ENCODE measurements at regions not wholly inside any gene's neighbourhood (a gene's known extent, or its start where the extent isn't known, plus 50 kb on each side); places are given as distances from the start of the nearest gene placed in this dataset.

- Histone ChIP-seq H3K9me3 (ENCODE audit: control insufficient read depth in 1 of 2, insufficient read depth in 1 of 2, low read depth in 1 of 2, low read length in 2 of 2) (no peaks in the 10 kb centered on the region), H3K79me2 (ENCODE audit: insufficient read depth, low read length) (no peaks in the 10 kb centered on the region), H3K27me3 (ENCODE audit: insufficient read depth, low read length) (peaks cover 24% of the 10 kb centered on the region), H3K9me2 (ENCODE audit: insufficient read depth) (no peaks in the 10 kb centered on the region), H3K9ac (ENCODE audit: low read length) (no peak overlapping the region), H3K27ac (ENCODE audit: low read depth, low read length) (no peak overlapping the region), H4K20me1 (ENCODE audit: insufficient read depth) (no peaks in the 10 kb centered on the region), H2AFZ (ENCODE audit: low read depth, low read length, poor library complexity, severe bottlenecking) (no peak overlapping the region), H3K4me3 (replicated peaks in 1 of 2; ENCODE audit: low read depth in 1 of 2, low read length in 2 of 2) (no peak overlapping the region), H3K4me2 (ENCODE audit: low read length) (no peak overlapping the region), H3K36me3 (ENCODE audit: control insufficient read depth in 1 of 2, insufficient read depth in 2 of 2, low read length in 2 of 2) (no peaks in the 10 kb centered on the region), H3K4me1 (ENCODE audit: control insufficient read depth in 1 of 2, insufficient read depth in 2 of 2, low read length in 2 of 2) (no peaks in the 10 kb centered on the region)
- CTCF ChIA-PET, result no interaction called here
- BruUV-seq (replicated peaks), result no TSS peak
- DNase-seq (ENCODE audit: low read depth, low spot score), result no peak
- TF ChIP-seq RAD21 (IDR thresholded peaks at IDR 0.05; ENCODE audit: low read depth) (no peak), SP1 (IDR thresholded peaks at IDR 0.05; ENCODE audit: low read depth) (no peak), TCF7L2 (IDR thresholded peaks at IDR 0.05; ENCODE audit: borderline replicate concordance, extremely low read depth, insufficient read depth, insufficient read length) (no peak), EZH2phosphoT487 (IDR thresholded peaks at IDR 0.05; ENCODE audit: borderline replicate concordance) (no peak)
- POLR2A ChIA-PET, result no interaction called here
- no peak for ATAC-seq
- intact Hi-C loops (cut with micrococcal nuclease), result no loop called here
- RAD21 ChIA-PET (ENCODE audit: low non-redundant PET in 1 of 2, low total read pairs in 2 of 2, uncharacterized antibody in 2 of 2, unreplicated experiment in 2 of 2), result no interaction called here
Observed at GRCh38 chr2:104701411-104701911, 152.5 kb upstream of the POU3F3 start.

- H3K4me3 ChIP-seq (replicated peaks in 1 of 2; ENCODE audit: low read depth in 1 of 2, low read length in 2 of 2), result no peak overlapping the region
- peaks cover 24% of the 10 kb centered on the region for H3K27me3 ChIP-seq (ENCODE audit: insufficient read depth, low read length)
- ChIA-PET RAD21 (ENCODE audit: low non-redundant PET in 1 of 2, low total read pairs in 2 of 2, uncharacterized antibody in 2 of 2, unreplicated experiment in 2 of 2) (no interaction called here), CTCF (no interaction called here), POLR2A (no interaction called here)
- H3K4me2 ChIP-seq (ENCODE audit: low read length), result no peak overlapping the region
- BruUV-seq (replicated peaks), result no TSS peak
- H3K9me3 ChIP-seq (ENCODE audit: control insufficient read depth in 1 of 2, insufficient read depth in 1 of 2, low read depth in 1 of 2, low read length in 2 of 2), result no peaks in the 10 kb centered on the region
- ATAC-seq, result no peak
- H3K9ac ChIP-seq (ENCODE audit: low read length), result no peak overlapping the region
- DNase-seq (ENCODE audit: low read depth, low spot score), result no peak
- no peaks in the 10 kb centered on the region for H3K9me2 ChIP-seq (ENCODE audit: insufficient read depth)
- H3K4me1 ChIP-seq (ENCODE audit: control insufficient read depth in 1 of 2, insufficient read depth in 2 of 2, low read length in 2 of 2), result no peaks in the 10 kb centered on the region
- intact Hi-C loops (cut with micrococcal nuclease), result no loop called here
- no peak overlapping the region for H3K27ac ChIP-seq (ENCODE audit: low read depth, low read length)
- H2AFZ ChIP-seq (ENCODE audit: low read depth, low read length, poor library complexity, severe bottlenecking), result no peak overlapping the region
- TF ChIP-seq SIN3A (IDR thresholded peaks at IDR 0.05; ENCODE audit: low read depth) (no peak), POLR2AphosphoS5 (IDR thresholded peaks at IDR 0.05; ENCODE audit: low read depth, low read length) (no peak), CTCF (IDR thresholded peaks at IDR 0.05 in 2 of 3, conservative IDR thresholded peaks at IDR 0.05 in 1 of 3; ENCODE audit: borderline replicate concordance in 1 of 3, insufficient read depth in 1 of 3, low read depth in 2 of 3, low read length in 2 of 3) (no peak), YY1 (IDR thresholded peaks at IDR 0.05; ENCODE audit: extremely low read depth, insufficient replicate concordance, low read depth, low read length) (no peak), ZNF274 (IDR thresholded peaks at IDR 0.05; ENCODE audit: low read depth, low read length) (no peak), EZH2 (IDR thresholded peaks at IDR 0.05) (no peak), POLR2A (IDR thresholded peaks at IDR 0.05; ENCODE audit: borderline replicate concordance, extremely low read depth, insufficient read depth, insufficient read length) (no peak), SP1 (IDR thresholded peaks at IDR 0.05; ENCODE audit: low read depth) (no peak), ELF1 (IDR thresholded peaks at IDR 0.05; ENCODE audit: borderline replicate concordance, low read depth) (no peak), CBX3 (IDR thresholded peaks at IDR 0.05; ENCODE audit: low read depth) (no peak), SRF (IDR thresholded peaks at IDR 0.05; ENCODE audit: low read depth) (no peak), EZH2phosphoT487 (IDR thresholded peaks at IDR 0.05; ENCODE audit: borderline replicate concordance) (no peak)
- H3K79me2 ChIP-seq (ENCODE audit: insufficient read depth, low read length), result no peaks in the 10 kb centered on the region
- no peaks in the 10 kb centered on the region for H4K20me1 ChIP-seq (ENCODE audit: insufficient read depth)
- no peaks in the 10 kb centered on the region for H3K36me3 ChIP-seq (ENCODE audit: control insufficient read depth in 1 of 2, insufficient read depth in 2 of 2, low read length in 2 of 2)
Observed at GRCh38 chr2:104702031-104702850, 151.7 kb upstream of the POU3F3 start.
